ENCODE measurements at regions not wholly inside any gene's neighbourhood (a gene's known extent, or its start where the extent isn't known, plus 50 kb on each side); places are given as distances from the start of the nearest gene placed in this dataset.

DNA sequence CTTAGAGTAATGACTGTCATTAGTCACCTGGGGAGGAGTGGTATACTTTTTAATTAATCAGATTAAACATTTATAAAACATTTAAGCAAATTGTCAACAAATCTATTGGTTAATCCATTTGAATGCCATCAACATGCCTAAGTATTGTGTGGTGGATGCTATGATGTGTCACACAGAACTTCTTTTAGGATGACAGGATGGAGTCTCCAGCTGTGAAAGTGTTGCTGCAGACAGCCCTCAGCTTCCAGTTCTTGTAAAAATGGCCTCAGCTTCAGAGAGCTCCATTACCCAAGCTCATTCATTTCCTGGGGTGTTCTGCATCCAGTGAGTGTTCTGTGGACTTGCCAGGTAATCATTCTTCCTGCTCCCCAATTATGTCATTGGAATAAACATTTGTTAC, 74.3 kb upstream of the CLNK start:
- DNase-seq (ENCODE audit: low read depth), result no peak

- no peak for DNase-seq (ENCODE audit: low read depth)
These were observed 69.4 kb upstream of the CLNK start for GRCh38 chr4:10753856-10754402.

DNA sequence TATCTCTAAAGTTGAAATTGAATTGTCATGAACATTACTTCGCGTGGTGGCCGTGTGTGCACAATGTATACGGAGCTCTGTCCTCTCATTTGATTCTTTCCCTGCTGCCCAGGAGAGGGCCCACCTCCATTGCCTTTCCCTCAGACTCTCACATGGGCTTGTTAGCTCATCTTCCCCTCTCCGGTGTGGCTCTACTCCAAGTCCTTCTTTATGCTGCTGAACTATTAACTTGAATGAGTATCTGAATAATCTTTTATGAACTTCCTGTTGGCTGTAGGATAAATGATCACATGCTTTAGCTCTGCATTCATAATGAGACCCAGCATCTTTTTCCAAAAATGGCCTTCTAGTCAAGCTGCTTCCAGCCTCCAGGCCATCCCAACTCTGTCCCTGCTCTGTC, 68.8 kb upstream of the CLNK start:
- no peak for DNase-seq (ENCODE audit: low read depth)

DNA sequence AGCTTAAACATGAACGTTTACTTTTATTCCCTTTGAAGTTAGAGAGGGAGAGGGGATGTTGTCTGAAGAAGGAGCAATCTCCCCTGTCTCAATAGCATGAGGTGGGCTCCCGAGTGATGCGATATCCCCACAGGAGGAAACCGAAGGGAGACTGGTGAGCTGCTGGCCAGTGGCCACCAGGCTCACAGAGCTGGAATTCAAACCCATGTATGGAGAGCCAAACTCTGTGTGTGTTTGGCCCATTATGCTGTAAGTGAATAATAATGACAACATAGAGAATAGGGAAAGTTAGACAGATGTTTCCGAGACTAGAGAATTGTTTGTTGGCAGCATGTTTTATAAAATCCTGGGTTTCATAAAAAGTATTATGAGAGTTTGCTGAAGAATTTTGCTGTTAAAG, 66.1 kb upstream of the CLNK start:
- DNase-seq (ENCODE audit: low read depth), result no peak

DNA sequence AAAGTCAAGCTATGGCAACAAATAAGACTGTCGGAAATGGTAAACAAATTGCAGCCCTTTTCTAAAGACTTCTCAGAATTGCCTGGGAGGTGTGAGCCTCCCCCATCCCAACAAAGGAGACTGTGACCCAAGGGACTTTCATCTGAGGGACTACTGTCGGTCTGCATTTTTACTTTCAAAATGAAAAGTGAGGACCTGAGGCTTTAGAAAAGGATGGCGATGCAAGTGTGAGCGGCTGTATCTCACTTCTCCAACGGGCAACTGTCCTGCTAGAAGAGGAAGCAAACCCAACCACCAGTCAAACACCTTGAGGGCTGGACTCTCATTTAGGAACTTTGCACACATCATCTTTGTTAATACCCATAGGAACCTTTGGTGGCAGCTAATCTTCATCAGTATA, 62.6 kb upstream of the CLNK start:
- DNase-seq (ENCODE audit: low read depth), result no peak

DNA sequence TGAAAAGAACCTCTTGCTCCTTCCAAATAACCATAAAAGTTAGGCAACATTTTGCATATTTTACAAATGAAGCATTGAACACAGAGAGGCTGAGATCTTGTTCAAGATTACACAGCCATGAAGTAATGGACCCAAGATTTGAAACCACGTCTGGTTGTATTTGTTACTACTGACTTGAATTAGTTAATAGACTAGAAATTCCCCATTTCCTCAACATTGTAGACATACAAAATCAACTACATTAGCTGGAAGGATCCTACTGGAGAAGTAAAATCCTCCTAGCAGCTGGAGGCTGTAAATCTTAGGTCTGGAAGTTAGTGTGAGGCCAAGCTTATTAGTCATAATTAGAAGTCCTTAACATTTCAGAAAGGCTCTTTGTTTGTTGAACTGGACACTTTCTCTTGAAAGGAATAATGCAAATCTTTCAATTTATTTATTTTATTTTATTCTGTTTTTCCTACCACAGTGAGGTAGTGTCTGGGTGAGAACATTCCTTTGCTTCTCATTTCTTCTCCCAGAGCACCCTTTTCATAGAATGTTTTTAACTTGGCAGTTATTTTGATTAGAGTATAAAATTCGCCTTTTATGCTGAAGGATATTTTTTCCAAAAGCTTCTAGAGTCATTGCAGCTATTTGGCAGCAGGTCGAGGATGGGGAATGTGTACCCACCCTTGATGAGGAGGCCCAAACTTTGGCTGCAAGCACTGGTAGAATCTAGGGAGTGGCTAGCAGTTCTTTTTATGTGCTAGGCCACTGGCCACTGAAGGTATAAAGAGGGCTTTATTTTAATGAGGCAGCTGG, 62.0 kb upstream of the CLNK start:
- peak; percentile 52 for DNase-seq (ENCODE audit: low read depth)

DNA sequence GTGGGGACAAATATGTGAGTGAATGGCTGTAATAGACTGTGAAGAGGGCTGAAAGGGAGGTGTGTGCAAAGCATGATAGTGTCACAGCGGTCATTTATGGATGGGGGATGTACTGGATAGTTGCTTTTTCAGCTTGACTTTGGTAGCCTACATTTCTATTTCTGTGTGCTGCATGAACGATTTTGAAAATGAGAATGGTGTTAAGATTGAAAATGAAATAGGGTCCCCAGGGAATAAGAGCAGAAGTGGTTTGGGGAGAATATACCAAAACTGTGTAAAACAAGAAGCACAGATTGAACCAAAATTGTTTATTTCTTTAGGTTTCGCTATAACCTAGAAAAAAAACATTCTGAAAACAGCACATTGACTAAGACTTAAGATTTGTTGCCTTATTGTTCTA, 58.8 kb upstream of the CLNK start:
- DNase-seq (ENCODE audit: low read depth), result no peak

DNA sequence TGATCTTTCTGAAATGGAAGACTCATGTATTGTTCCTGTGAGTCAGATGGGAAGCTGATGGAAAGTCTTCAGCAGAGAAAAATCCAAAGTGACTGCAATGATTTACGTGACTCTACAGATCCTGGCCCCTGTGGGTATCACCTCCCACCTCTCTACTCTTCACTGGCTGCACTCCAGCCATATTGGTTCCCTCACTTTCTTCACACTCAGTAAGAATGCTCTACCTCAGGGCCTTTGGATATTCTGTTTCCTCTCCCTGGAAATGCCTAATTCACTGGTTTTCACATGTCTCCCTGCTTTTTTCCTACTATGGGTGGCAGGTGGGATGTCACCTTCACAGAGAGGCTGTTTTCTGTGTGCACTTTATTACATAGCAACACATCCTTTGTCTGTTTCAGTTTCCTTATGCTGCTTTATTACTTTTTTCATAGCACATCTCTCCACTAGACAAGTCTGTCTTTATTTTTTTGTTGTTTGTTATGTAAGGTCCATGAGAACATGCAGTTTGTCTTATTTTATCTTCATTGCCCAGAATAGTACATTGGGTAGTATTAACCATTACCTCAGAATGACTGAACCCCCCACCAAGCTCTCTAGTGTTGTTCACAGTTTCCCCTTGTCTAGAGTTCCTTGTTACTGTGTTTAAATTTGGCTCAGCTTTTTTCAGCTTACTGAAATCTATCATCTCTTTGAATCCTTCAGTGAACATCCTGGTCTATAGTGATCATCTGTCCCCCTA, 57.6 kb upstream of the CLNK start:
- no peak for DNase-seq (ENCODE audit: low read depth)

DNA sequence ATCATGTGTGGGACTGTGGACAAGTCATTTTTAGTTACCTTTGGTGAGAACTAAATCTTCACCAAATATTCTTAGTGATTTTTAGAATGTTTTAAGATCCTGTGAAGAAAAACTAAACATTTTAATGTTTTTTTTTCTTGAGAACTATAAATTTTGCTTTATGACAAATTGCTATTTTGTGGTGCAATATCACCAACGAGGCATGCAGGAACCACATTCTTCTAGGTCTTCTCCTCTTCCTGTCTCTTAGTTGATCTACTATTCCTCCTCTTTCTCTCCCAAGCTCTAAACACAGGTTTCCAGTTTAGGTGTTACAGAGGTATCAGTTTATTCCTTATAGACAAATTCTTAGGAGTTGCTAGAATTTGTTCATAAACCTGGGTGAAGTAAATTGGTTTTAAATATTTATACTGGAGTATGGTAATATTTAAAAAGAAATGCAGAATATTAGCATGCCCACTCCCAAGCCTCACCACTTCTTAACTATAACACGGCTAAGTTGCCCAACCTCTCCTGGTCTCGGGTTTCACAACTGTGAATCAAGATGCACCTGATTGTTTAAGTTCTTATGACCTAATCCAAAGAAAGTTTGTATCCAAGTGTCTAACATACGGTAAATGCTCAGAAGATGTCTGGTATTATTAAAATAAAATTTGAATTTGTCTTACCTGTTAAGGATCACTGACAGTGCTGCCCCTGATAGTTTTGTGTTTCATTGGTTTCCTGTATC, 56.5 kb upstream of the CLNK start:
- peak; percentile 31 for DNase-seq (ENCODE audit: low read depth)

GRCh38 chr4:10740251-10740650, 55.7 kb upstream of the CLNK start:
- DNase-seq (ENCODE audit: low read depth), result no peak

DNA sequence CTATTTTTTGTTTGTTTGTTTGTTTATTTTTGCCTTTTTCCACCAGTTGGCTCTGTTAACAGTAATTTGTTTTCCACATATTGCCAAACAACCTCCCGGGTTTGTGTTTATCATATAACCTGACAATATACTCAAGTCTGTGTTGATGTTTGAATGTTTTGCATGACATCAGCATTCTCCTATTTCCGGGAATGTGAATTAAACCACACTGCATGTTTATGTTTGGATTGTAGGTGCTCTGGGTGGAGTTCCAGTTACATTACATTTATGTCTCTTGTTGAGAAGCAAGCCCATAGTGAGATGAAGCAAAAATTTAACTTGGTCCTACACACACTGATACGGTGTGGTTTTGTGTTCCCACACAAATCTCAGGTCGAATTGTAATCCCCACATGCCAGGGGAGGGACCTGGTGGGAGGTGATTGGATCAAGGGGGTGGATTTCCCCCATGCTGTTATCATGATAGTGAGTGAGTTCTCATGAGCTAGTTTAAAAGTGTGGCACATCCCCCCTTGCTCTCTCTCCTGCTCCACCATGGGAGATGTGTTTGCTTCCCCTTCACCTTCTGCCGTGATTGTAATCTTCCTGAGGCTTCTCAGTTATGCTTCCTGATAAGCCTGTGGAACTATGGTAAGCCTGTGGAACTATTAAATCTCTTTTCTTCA, 54.4 kb upstream of the CLNK start:
- peak; percentile 41 for DNase-seq (ENCODE audit: low read depth)

DNA sequence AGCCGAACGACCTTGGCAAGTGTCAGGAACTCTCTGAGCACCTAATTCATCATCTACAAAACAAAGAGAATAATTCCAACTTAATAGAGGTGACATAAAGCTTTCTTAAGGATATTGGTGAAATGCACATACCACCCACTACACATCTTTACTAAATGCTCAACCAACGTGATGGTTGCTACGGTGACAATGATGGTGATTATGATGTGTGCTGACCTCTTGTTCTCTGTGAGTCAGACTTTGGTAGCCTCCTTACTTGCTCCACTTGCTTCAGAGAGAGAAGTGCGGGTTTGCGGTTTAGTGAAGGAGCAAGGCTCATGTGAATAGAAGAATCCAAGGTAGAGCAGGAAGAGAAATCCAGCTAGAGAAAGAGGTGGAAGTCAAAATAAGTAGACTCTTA, 52.8 kb upstream of the CLNK start:
- peak; percentile 86 for DNase-seq (ENCODE audit: low read depth)

GRCh38 chr4:10736895-10737294, 52.3 kb upstream of the CLNK start:
- DNase-seq (ENCODE audit: low read depth), result no peak

DNA sequence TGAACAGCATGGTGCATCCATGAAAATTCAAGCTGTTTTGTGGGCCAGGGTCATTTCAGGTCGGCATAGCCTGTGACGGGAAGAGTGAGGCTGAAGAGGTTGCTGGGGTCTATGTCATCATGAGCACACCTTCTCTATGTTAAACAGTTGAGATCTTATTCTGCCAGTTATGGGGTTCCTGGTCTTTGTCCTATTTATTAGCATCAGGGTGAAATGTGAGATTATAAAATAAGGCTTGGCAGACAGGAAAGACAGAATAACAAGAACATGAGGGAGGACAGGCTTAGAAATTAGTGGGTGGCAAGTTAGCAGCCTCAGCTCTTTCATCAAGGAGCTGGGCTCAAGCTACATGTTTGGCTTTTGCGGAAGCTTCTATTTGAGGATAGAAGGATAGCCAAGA, 51.7 kb upstream of the CLNK start:
- DNase-seq (ENCODE audit: low read depth), result no peak

DNA sequence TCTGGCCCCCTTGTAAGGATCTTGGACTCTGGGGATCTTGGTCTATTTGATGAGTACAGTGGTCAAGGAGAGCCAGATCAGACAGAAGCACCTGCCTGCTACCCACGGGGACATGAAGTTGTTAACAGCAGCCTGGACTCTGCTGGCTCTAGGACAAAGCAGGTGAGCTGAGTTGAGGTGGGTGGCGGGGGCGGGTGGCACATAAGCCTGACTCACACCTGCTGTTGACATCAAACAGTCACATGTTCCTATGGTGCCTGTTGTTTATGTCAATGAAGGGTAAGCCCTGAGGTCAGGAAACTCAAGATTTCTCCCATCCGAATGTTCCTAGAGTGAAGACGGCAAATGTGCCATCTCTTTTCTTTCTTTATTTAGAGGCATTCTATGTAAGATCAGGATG, 50.1 kb upstream of the CLNK start:
- DNase-seq (ENCODE audit: low read depth), result no peak
